Liver (tissue), 8 donors: ENCODE measurements at regions not wholly inside any gene's neighbourhood (a gene's known extent, or its start where the extent isn't known, plus 50 kb on each side); places are given as distances from the start of the nearest gene placed in this dataset.

ENCODE experiments used
- DNase-seq: peaks from one replicate; pipeline ENCODE4 v3.0.0-alpha.2; 2017; ENCODE audit warnings: low spot score
- H3K27ac ChIP-seq, 2 donors: one replicate each; pipeline ENCODE4 v1.7.0; 2013; ENCODE audit warnings: inconsistent platforms in 2 of 2, low read length in 2 of 2, control low read depth in 1 of 2, low read depth in 1 of 2, mild to moderate bottlenecking in 1 of 2
- H3K27me3 ChIP-seq, 4 donors: one replicate each; pipeline versions ENCODE4 v1.6.1 to v1.7.0; 2013; ENCODE audit warnings: low read length in 3 of 4, inconsistent platforms in 1 of 4, mild to moderate bottlenecking in 1 of 4, moderate library complexity in 1 of 4; ENCODE audit not compliant: control insufficient read depth in 4 of 4, insufficient read depth in 4 of 4
- H3K36me3 ChIP-seq, 4 donors: one replicate each; pipeline versions ENCODE4 v1.6.1 to v1.7.0; 2013; ENCODE audit warnings: low read length in 3 of 4, mild to moderate bottlenecking in 3 of 4, low read depth in 1 of 4, moderate library complexity in 1 of 4; ENCODE audit not compliant: control insufficient read depth in 4 of 4, insufficient read depth in 3 of 4
- H3K4me1 ChIP-seq, 4 donors: one replicate each; pipeline versions ENCODE4 v1.6.1 to v1.7.0; 2013; ENCODE audit warnings: low read length in 3 of 4, mild to moderate bottlenecking in 3 of 4, moderate library complexity in 1 of 4; ENCODE audit not compliant: control insufficient read depth in 4 of 4, insufficient read depth in 4 of 4
- H3K4me3 ChIP-seq, 3 donors: one replicate each; pipeline versions ENCODE4 v1.6.1 to v1.7.0; 2013; ENCODE audit warnings: low read length in 3 of 3, control low read depth in 1 of 3, low read depth in 1 of 3, mild to moderate bottlenecking in 1 of 3
- H3K9ac ChIP-seq, 2 donors: one replicate each; pipeline ENCODE4 v1.7.0; 2013; ENCODE audit warnings: low read length in 2 of 2, mild to moderate bottlenecking in 2 of 2, moderate library complexity in 2 of 2, control low read depth in 1 of 2, low read depth in 1 of 2
- H3K9me3 ChIP-seq, 4 donors: one replicate each; pipeline versions ENCODE4 v1.6.1 to v1.7.0; 2013; ENCODE audit warnings: low read length in 3 of 4; ENCODE audit not compliant: control insufficient read depth in 4 of 4
- ATF3 ChIP-seq: IDR thresholded peaks from 2 replicates; pipeline ENCODE4 v1.6.1; 2016; ENCODE audit warnings: antibody characterized with exemption
- CTCF ChIP-seq: fragments of 150-350 bp; IDR thresholded peaks from 2 replicates; pipeline ENCODE4 v1.5.1; 2017; ENCODE audit warnings: improper control_type of control experiment, low read depth, low read length; ENCODE audit not compliant: missing input control
- FOXA1 ChIP-seq: IDR thresholded peaks from 2 replicates; pipeline ENCODE4 v1.6.1; 2016; ENCODE audit warnings: antibody characterized with exemption
- FOXA2 ChIP-seq: IDR thresholded peaks from 2 replicates; pipeline ENCODE4 v1.6.1; 2016; ENCODE audit warnings: antibody characterized with exemption
- HNF4A ChIP-seq, 2 donors: conservative IDR thresholded peaks; 2 replicates each; pipeline ENCODE4 v1.6.1; 2016; ENCODE audit warnings: antibody characterized with exemption in 2 of 2, mild to moderate bottlenecking in 2 of 2
- HNF4G ChIP-seq: IDR thresholded peaks from 2 replicates; pipeline ENCODE4 v1.6.1; 2016; ENCODE audit warnings: antibody characterized with exemption
- NR2F2 ChIP-seq: IDR thresholded peaks from 2 replicates; pipeline ENCODE4 v1.6.1; 2016; ENCODE audit warnings: antibody characterized with exemption
- RAD21 ChIP-seq, 2 donors: IDR thresholded peaks; 2 replicates each; pipeline ENCODE4 v1.6.1; 2016; ENCODE audit warnings: antibody characterized with exemption in 2 of 2, mild to moderate bottlenecking in 2 of 2
- RXRA ChIP-seq, 2 donors: IDR thresholded peaks; 2 replicates each; pipeline ENCODE4 v1.6.1; 2017 to 2018; ENCODE audit warnings: antibody characterized with exemption in 2 of 2, mild to moderate bottlenecking in 1 of 2
- SP1 ChIP-seq: IDR thresholded peaks from 2 replicates; pipeline ENCODE4 v1.6.1; 2018; ENCODE audit warnings: antibody characterized with exemption, mild to moderate bottlenecking
- TAF1 ChIP-seq: conservative IDR thresholded peaks from 2 replicates; pipeline ENCODE4 v1.6.1; 2016; ENCODE audit warnings: antibody characterized with exemption, mild to moderate bottlenecking
- YY1 ChIP-seq: IDR thresholded peaks from 2 replicates; pipeline ENCODE4 v1.6.1; 2016; ENCODE audit warnings: antibody characterized with exemption, mild to moderate bottlenecking
- ZBTB33 ChIP-seq: IDR thresholded peaks from 2 replicates; pipeline ENCODE4 v1.6.1; 2016; ENCODE audit warnings: antibody characterized with exemption
- WGBS: extraction: QIAGEN DNeasy Blood & Tissue Kit; methylation state at CpG from one replicate; pipeline ENCODE4 v1.1.7; 2013; 5-methylcytosine and 5-hydroxymethylcytosine counted together
- donor health status: healthy.
- donor health status: healthy.
- donor health status: healthy.
- donor health status: healthy.
- donor health status: healthy.

- Histone ChIP-seq H3K36me3 (no peaks in the 10 kb centered on the region), H3K4me1 (no peaks in the 10 kb centered on the region), H3K4me3 (no peak overlapping the region), H3K9me3 (peaks cover 0 to 2% (median 0%) of the 10 kb centered on the region in 4 donors), H3K27ac (no peak overlapping the region), H3K27me3 (no peaks in the 10 kb centered on the region), H3K9ac (no peak overlapping the region)
- TF ChIP-seq RAD21 (IDR thresholded peaks at IDR 0.05) (no peak), TAF1 (no peak), HNF4G (no peak), ZBTB33 (no peak), YY1 (no peak), ATF3 (no peak), HNF4A (conservative IDR thresholded peaks at IDR 0.05) (no peak), NR2F2 (no peak), CTCF (no peak)
- 77% methylated on average over 8 of the region's 8 CpGs for WGBS
- DNase-seq: no peak
Measured at GRCh38 chr11:38173676-38174075, 1575.6 kb upstream of the RAG2 start.

GRCh38 chr11:38169286-38169685 lies 1571.2 kb upstream of the RAG2 start:
- Histone ChIP-seq H3K9me3 (no peaks in the 10 kb centered on the region), H3K36me3 (no peaks in the 10 kb centered on the region), H3K4me3 (no peak overlapping the region), H3K27me3 (no peaks in the 10 kb centered on the region), H3K9ac (no peak overlapping the region), H3K27ac (no peak overlapping the region), H3K4me1 (no peaks in the 10 kb centered on the region)
- TF ChIP-seq FOXA2 (no peak), SP1 (no peak), TAF1 (no peak), RXRA (IDR thresholded peaks at IDR 0.05) (no peak), HNF4A (conservative IDR thresholded peaks at IDR 0.05) (no peak), ZBTB33 (no peak), HNF4G (no peak), NR2F2 (no peak), FOXA1 (no peak), ATF3 (no peak)
- WGBS: 48% methylated on average over 1 of the region's 1 CpG
- DNase-seq: no peak
